ENCODE measurements at regions not wholly inside any gene's neighbourhood (a gene's known extent, or its start where the extent isn't known, plus 50 kb on each side); places are given as distances from the start of the nearest gene placed in this dataset.

DNA sequence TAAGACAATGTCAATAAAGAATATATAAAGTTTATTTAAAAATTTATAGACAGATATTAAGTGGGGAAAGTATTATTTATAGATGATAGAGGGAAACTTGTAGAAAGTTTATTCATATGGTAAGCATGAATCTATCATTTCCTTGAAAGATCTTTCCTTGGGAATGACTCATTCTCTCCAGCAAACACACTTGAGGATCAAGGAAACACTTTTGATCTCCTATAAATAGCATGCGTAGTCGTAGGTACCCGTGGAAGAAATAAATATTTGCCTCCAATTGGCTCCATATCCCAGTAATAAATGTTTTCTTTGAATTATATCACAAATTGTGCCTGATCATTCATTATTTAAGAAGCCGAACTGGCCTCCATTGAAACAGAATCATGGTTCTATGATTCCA, 483.4 kb downstream of the RNF144A start:
- no peak for TF ChIP-seq CHD2 (IDR thresholded peaks at IDR 0.05; ENCODE audit: low read depth, low read length)
- TF ChIP-seq EP300 (IDR thresholded peaks at IDR 0.05; ENCODE audit: low read length), result no peak
- no peak for TF ChIP-seq MED1 (CRISPR knock-in tag; IDR thresholded peaks at IDR 0.05; ENCODE audit: borderline replicate concordance)
- TF ChIP-seq CBX3 (IDR thresholded peaks at IDR 0.05; ENCODE audit: borderline replicate concordance in 1 of 2, low read length in 2 of 2), result no peak

All from K562 (cell line).